Esophagus squamous epithelium (tissue), 4 donors: ENCODE measurements at regions not wholly inside any gene's neighbourhood (a gene's known extent, or its start where the extent isn't known, plus 50 kb on each side); places are given as distances from the start of the nearest gene placed in this dataset.

Source experiments
- CTCF ChIP-seq, 6 experiments: fragments of 450-650 bp in 4 of 6; fragments of 200-600 bp in 2 of 6; sonication (generic) in 2 of 6; IDR thresholded peaks; one replicate each; pipeline ENCODE4 v1.5.1; 2016 to 2019; ENCODE audit warnings: antibody characterized with exemption in 6 of 6, mild to moderate bottlenecking in 4 of 6, moderate library complexity in 4 of 6
- POLR2A ChIP-seq, 4 donors: fragments of 450-650 bp; IDR thresholded peaks; one replicate each; pipeline ENCODE4 v1.6.1; 2017; ENCODE audit warnings: antibody characterized with exemption in 4 of 4, mild to moderate bottlenecking in 4 of 4, moderate library complexity in 3 of 4

DNA sequence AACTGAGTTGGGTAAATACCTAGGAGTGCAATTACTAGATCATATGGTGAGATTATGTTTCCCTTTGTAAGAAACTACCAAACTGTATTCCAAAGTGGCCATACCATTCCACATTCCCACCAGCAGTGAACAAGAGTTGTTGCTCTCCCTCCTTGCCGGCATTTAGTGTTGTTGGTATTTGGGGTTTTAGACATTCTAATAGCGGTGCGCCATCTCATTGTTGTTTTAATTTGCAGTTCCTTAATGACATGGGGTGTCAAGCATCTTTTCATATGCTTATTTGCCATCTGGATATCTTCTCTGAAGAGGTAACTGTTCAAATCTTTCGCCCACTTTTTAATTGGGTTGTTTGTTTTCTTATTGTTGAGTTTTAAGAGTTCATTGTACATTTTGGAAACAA, 164.2 kb upstream of the LHX1 start:
- TF ChIP-seq CTCF (IDR thresholded peaks at IDR 0.05) (no peak), POLR2A (IDR thresholded peaks at IDR 0.05) (no peak)
